Fibroblast of skin of back (primary cell): ENCODE measurements at regions not wholly inside any gene's neighbourhood (a gene's known extent, or its start where the extent isn't known, plus 50 kb on each side); places are given as distances from the start of the nearest gene placed in this dataset.
"Not testable (repeated sequence)": the region's sequence is repeated elsewhere in the genome, so short reads cannot be mapped to it uniquely, and the experiment has no call there.

Experiments
- DNase-seq: peaks from one replicate; pipeline ENCODE4 v3.0.0-alpha.2; 2013

GRCh38 chr12:79990509-79991338 lies 55.8 kb upstream of the PPP1R12A start:
- DNase-seq, result not testable (repeated sequence)

DNA sequence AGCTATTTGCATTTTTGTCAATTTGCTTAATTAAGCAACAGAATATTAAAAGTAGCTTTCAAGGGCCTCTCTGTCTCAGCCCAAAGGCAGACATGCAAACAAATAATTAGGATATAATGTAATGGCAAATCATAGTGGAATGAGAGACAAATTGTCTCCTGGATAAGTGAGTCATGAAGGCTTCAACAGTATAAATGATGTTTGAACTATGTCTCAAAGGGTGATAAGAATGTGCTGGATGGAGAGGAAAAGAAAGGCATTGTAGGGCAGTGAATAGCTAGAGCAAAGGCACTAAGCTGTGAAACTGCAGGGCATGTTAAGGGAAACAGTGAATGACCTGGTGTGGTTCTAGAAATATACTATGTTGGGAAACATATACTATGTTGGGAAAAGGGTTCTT lies 53.5 kb upstream of the PPP1R12A start:
- peak; percentile 81 for DNase-seq

DNA sequence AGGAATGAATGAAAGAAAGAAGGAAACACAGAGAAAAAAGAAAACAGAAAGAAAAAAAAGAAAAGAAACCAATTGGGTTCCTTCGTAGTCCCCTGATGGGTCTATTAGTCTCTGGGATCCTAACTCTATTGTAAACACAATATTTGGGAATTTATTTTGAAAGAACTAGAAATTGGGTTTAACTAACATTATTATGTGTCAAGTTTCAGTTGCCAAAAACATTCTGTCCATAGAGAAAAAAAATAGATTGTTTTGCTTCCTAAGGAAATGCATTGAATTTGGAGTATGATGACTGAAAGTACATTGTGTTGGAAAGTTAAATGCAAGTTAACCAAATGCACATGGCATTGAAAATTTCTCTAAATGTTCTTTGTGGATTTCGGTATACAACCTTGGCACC lies 52.8 kb upstream of the PPP1R12A start:
- DNase-seq, result no peak
